B cell (primary cell): ENCODE measurements at regions not wholly inside any gene's neighbourhood (a gene's known extent, or its start where the extent isn't known, plus 50 kb on each side); places are given as distances from the start of the nearest gene placed in this dataset.

Source experiments
- ATAC-seq: fragments of 200-7000 bp; cut with Tn5 transposase; one replicate; pipeline ENCODE4 v1.10.0; 2021; ENCODE audit warnings: low read depth, mild to moderate bottlenecking, moderate number of reproducible peaks, moderate library complexity
- CTCF ChIA-PET: fragments of 350-600 bp; sonication (Branson Sonifier 250); formaldehyde crosslinking; loops from one replicate; lab custom pipeline; 2021; ENCODE audit warnings: antibody characterized with exemption, inconsistent platforms; lab: Charles Lee
- POLR2A ChIA-PET: fragments of 350-600 bp; sonication (Branson Sonifier 250); formaldehyde crosslinking; loops from one replicate; lab custom pipeline; 2021; ENCODE audit warnings: antibody characterized with exemption; lab: Charles Lee
- DNase-seq: peaks from one replicate; pipeline ENCODE4 v3.0.0; 2013
- H2AFZ ChIP-seq: 2 replicates; pipeline ENCODE4 v1.6.1; 2012; ENCODE audit warnings: mild to moderate bottlenecking, low read depth, low read length; ENCODE audit not compliant: insufficient read depth, poor library complexity, severe bottlenecking
- H3K27ac ChIP-seq, 2 donors: 1 replicate in 1 of 2; 2 replicates in 1 of 2; pipeline ENCODE4 v1.5.1; 2012 to 2013; ENCODE audit warnings: low read length in 2 of 2, mild to moderate bottlenecking in 2 of 2, moderate library complexity in 1 of 2
- H3K27me3 ChIP-seq, 4 experiments: fragments of 200-600 bp in 1 of 4; sonication (generic) in 1 of 4; replicated peaks in 1 of 4; 1 replicate in 2 of 4; 2 replicates in 2 of 4; pipeline versions ENCODE4 v1.6.1 to v1.7.0; 2013 to 2016; ENCODE audit warnings: low read length in 3 of 4, mild to moderate bottlenecking in 2 of 4, mixed read lengths in 1 of 4, moderate library complexity in 1 of 4; ENCODE audit not compliant: insufficient read depth in 4 of 4, control insufficient read depth in 3 of 4; ENCODE audit errors: control extremely low read depth in 1 of 4
- H3K36me3 ChIP-seq, 2 experiments: replicated peaks in 1 of 2; 1 replicate in 1 of 2; 2 replicates in 1 of 2; pipeline versions ENCODE4 v1.6.1 to v1.7.1; 2013; ENCODE audit warnings: low read length in 1 of 2; ENCODE audit not compliant: insufficient read depth in 2 of 2, control insufficient read depth in 1 of 2; ENCODE audit errors: control extremely low read depth in 1 of 2, extremely low read depth in 1 of 2
- H3K4me1 ChIP-seq, 2 donors: fragments of 200-600 bp in 1 of 2; sonication (generic) in 1 of 2; 1 replicate in 1 of 2; 2 replicates in 1 of 2; pipeline versions ENCODE4 v1.5.1 to v1.6.1; 2013 to 2017; ENCODE audit warnings: low read length in 2 of 2; ENCODE audit not compliant: control insufficient read depth in 2 of 2, insufficient read depth in 2 of 2
- H3K4me2 ChIP-seq: replicated peaks from 2 replicates; pipeline ENCODE3; 2012; ENCODE audit warnings: mild to moderate bottlenecking, low read depth, low read length; ENCODE audit not compliant: poor library complexity, severe bottlenecking
- H3K4me3 ChIP-seq, 5 experiments: fragments of 200-600 bp in 1 of 5; sonication (generic) in 1 of 5; 1 replicate in 3 of 5; 2 replicates in 2 of 5; pipeline versions ENCODE4 v1.5.1 to v1.7.0; 2011 to 2016; ENCODE audit warnings: low read length in 4 of 5, mild to moderate bottlenecking in 4 of 5, low read depth in 2 of 5, control low read depth in 1 of 5, moderate library complexity in 1 of 5; ENCODE audit not compliant: insufficient read depth in 1 of 5; ENCODE audit errors: control extremely low read depth in 1 of 5, extremely low read depth in 1 of 5
- H3K79me2 ChIP-seq: fragments of 200-600 bp; sonication (generic); one replicate; pipeline ENCODE4 v1.6.0; 2016; ENCODE audit warnings: low read length; ENCODE audit not compliant: control insufficient read depth, insufficient read depth
- H3K9ac ChIP-seq: fragments of 200-600 bp; sonication (generic); 2 replicates; pipeline ENCODE4 v1.6.1; 2017; ENCODE audit warnings: mild to moderate bottlenecking, low read length, moderate library complexity
- H3K9me3 ChIP-seq, 3 donors: one replicate each; pipeline versions ENCODE4 v1.6.1 to v1.7.1; 2013; ENCODE audit warnings: low read length in 2 of 3; ENCODE audit not compliant: control insufficient read depth in 2 of 3, insufficient read depth in 1 of 3; ENCODE audit errors: control extremely low read depth in 1 of 3
- H4K20me1 ChIP-seq: 2 replicates; pipeline ENCODE4 v1.6.0; 2012; ENCODE audit warnings: mild to moderate bottlenecking, low read length; ENCODE audit not compliant: insufficient read depth, control insufficient read depth, poor library complexity, severe bottlenecking
- H3K27ac Mint-ChIP-seq: one replicate; pipeline ENCODE4 v1.8.0; 2021; ENCODE audit warnings: mixed read lengths
- H3K27me3 Mint-ChIP-seq: one replicate; pipeline ENCODE4 v1.8.0; 2021; ENCODE audit warnings: mixed read lengths
- H3K4me1 Mint-ChIP-seq: one replicate; pipeline ENCODE4 v1.8.0; 2021; ENCODE audit warnings: mixed read lengths
- H3K4me3 Mint-ChIP-seq: one replicate; pipeline ENCODE4 v1.8.0; 2021; ENCODE audit warnings: mixed read lengths
- H3K9me3 Mint-ChIP-seq: one replicate; pipeline ENCODE4 v1.8.0; 2022; ENCODE audit warnings: mixed read lengths; ENCODE audit not compliant: insufficient read depth
- EZH2 ChIP-seq: IDR thresholded peaks from 2 replicates; pipeline ENCODE4 v1.6.1; 2012; ENCODE audit warnings: borderline replicate concordance, low read depth, mild to moderate bottlenecking, moderate library complexity, low read length; ENCODE audit not compliant: insufficient read depth, poor library complexity, severe bottlenecking
- WGBS: methylation state at CpG from one replicate; pipeline ENCODE4 v1.1.5; 2013; ENCODE audit warnings: missing lambda C conversion rate; ENCODE audit not compliant: insufficient coverage; 5-methylcytosine and 5-hydroxymethylcytosine counted together
- intact Hi-C: fragments of 100-400 bp; cut with micrococcal nuclease; formaldehyde crosslinking; loops from one replicate; pipeline ENCODE4 v1.10.0; 2022
- TF ChIP-seq, protein P1 (sequence below): fragments of 200-600 bp; IDR thresholded peaks from one replicate; pipeline ENCODE4 v1.8.0; 2022; ENCODE audit warnings: antibody characterized with exemption, mild to moderate bottlenecking

DNA sequence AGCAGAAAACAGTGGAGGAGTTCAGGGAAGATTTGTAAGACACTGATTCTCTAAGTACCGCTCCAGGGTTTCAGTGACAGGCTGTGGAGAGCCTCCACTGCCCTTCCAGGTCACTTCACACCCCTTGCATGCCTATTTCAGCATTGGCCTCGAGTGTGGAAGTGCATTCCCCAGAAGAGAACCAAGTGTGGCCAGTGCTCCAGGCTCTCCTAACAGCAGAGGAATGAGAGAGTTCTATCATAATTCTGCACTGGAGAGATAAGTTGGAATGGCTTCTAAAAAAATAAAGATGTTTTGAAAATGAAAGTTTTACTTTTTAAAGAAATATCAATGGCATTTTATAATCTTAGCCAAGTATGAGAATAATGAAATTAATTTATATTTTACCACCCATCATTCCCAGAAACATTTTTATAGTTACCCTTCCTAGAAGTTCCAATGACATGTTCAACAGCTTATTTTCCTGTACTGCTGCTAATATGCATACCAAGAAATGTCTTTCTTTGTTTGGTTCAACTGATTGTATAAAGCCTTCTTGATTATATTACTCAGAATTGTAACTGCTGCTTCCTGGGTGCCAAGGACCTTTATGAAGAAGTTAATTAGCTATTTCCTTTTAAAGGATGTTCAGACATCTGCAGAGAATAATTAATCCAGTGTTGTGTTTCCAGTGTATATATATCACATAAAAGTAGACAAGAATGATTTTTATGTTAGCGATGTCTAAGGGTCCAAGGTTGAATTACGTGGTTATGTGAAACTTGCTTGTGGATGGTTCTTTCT, 61.0 kb upstream of the SERPINE2 start:
- Mint-ChIP-seq H3K9me3 (no peaks in the 10 kb centered on the region), H3K27ac (no peak overlapping the region), H3K4me3 (no peak overlapping the region), H3K4me1 (peaks cover 5% of the 10 kb centered on the region), H3K27me3 (peaks cover 19% of the 10 kb centered on the region)
- H3K27me3 ChIP-seq, result peaks cover 0 to 3% (median 0%) of the 10 kb centered on the region in 4 experiments
- no peaks in the 10 kb centered on the region for H3K36me3 ChIP-seq
- no peak overlapping the region for H3K4me2 ChIP-seq
- H4K20me1 ChIP-seq, result no peaks in the 10 kb centered on the region
- intact Hi-C loops, result no loop called here
- H3K9ac ChIP-seq, result no peak overlapping the region
- ChIA-PET POLR2A (no interaction called here), CTCF (no interaction called here)
- no CpG with 5 or more reads among the region's 4 CpGs for WGBS
- no peak for DNase-seq
- TF ChIP-seq, protein P1, sequence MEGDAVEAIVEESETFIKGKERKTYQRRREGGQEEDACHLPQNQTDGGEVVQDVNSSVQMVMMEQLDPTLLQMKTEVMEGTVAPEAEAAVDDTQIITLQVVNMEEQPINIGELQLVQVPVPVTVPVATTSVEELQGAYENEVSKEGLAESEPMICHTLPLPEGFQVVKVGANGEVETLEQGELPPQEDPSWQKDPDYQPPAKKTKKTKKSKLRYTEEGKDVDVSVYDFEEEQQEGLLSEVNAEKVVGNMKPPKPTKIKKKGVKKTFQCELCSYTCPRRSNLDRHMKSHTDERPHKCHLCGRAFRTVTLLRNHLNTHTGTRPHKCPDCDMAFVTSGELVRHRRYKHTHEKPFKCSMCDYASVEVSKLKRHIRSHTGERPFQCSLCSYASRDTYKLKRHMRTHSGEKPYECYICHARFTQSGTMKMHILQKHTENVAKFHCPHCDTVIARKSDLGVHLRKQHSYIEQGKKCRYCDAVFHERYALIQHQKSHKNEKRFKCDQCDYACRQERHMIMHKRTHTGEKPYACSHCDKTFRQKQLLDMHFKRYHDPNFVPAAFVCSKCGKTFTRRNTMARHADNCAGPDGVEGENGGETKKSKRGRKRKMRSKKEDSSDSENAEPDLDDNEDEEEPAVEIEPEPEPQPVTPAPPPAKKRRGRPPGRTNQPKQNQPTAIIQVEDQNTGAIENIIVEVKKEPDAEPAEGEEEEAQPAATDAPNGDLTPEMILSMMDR, result no peak
- TF ChIP-seq EZH2, result no peak
- ATAC-seq, result no peak
- H3K4me1 ChIP-seq, result no peaks in the 10 kb centered on the region
- H2AFZ ChIP-seq, result no peak overlapping the region
- no peaks in the 10 kb centered on the region for H3K79me2 ChIP-seq
- no peak overlapping the region for H3K4me3 ChIP-seq
- no peak overlapping the region for H3K27ac ChIP-seq
- H3K9me3 ChIP-seq, result no peaks in the 10 kb centered on the region

DNA sequence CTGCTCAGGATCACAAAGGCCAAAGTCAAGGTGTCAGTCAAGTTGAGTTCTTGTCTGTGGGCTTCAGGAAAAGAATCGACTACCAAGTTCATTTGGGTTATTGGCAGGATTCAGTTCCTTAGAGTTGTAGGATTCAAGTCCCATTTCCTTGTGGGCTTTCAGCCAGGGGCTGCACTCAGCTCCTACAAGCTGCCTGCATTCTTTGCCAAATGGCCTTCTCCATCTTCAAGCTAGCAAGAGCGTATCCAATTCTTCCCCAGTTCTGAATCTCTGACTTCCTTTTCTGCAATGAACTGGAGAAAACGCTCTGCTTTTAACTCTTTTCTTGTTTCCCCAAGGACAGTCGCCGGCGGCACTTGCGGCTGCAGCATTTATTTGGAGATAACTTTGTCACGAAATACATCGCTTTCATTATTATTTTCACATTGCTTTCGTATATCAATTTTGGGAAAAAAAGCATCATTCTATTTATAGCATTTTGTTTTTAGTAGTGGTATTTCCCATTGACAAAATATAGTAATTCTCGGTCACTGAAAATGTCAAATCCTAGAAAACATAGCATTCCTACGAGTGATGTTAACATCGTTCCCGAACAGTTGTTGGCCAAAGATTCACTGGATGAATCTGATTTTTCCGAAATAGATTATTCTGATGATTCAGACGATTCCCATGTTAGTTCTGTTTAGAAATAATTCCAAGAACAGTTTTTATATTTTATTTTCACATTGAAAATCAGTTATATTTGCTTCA, 59.6 kb upstream of the SERPINE2 start:
- H3K4me3 Mint-ChIP-seq, result no peak overlapping the region
- Histone ChIP-seq H4K20me1 (no peaks in the 10 kb centered on the region), H2AFZ (no peak overlapping the region), H3K4me3 (no peak overlapping the region), H3K36me3 (no peaks in the 10 kb centered on the region), H3K79me2 (no peaks in the 10 kb centered on the region), H3K27me3 (peaks cover 0 to 3% (median 0%) of the 10 kb centered on the region in 4 experiments), H3K27ac (no peak overlapping the region), H3K9me3 (no peaks in the 10 kb centered on the region), H3K9ac (no peak overlapping the region), H3K4me1 (no peaks in the 10 kb centered on the region), H3K4me2 (no peak overlapping the region)
- no peak for TF ChIP-seq EZH2
- TF ChIP-seq, protein P1, result no peak
- DNase-seq (no peak), ATAC-seq (no peak)
- no peaks in the 10 kb centered on the region for H3K9me3 Mint-ChIP-seq
- intact Hi-C loops, result no loop called here
- 88% methylated on average over 3 of the region's 16 CpGs for WGBS
- no peak overlapping the region for H3K27ac Mint-ChIP-seq
- peaks cover 19% of the 10 kb centered on the region for H3K27me3 Mint-ChIP-seq
- peaks cover 5% of the 10 kb centered on the region for H3K4me1 Mint-ChIP-seq
- ChIA-PET POLR2A (no interaction called here), CTCF (no interaction called here)
